ENCODE measurements at regions not wholly inside any gene's neighbourhood (a gene's known extent, or its start where the extent isn't known, plus 50 kb on each side); places are given as distances from the start of the nearest gene placed in this dataset.

DNA sequence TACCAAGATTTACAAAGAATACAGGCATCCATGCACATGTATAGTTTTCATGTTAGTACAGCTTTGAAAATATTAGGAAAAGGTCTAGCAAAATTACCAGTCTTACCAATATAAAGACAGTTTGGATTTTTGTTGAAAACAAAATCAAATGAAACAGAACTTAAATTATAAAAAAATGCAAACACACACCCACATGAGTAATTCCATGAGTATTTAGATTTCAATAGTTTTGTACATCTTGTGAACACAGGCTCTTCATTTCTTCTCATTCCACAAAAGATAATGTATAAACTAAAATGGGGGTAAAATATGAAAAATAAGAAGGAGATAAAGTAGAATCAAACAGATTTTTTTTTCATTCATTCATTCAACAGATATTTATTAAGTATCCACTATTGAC is 682.2 kb upstream of the ANKRD30A start:
- Histone ChIP-seq H2BK15ac (ENCODE audit: low read depth, low read length) (no peak overlapping the region), H2AK5ac (ENCODE audit: low read depth, low read length) (no peak overlapping the region), H3K79me1 (ENCODE audit: low read depth in 1 of 2, low read length in 2 of 2) (no peaks in the 10 kb centered on the region), H3K36me3 (ENCODE audit: control insufficient read depth, insufficient read depth, low read length) (no peaks in the 10 kb centered on the region), H3K4me3 (ENCODE audit: insufficient read depth, low read depth, low read length) (no peak overlapping the region), H2BK20ac (ENCODE audit: low read depth, low read length) (no peak overlapping the region), H2AK9ac (replicated peaks; ENCODE audit: low read depth, low read length, poor library complexity) (no peak overlapping the region), H4K8ac (ENCODE audit: low read depth in 2 of 2, low read length in 2 of 2) (no peak overlapping the region), H3K9ac (ENCODE audit: low read depth, low read length) (no peak overlapping the region), H3K4me1 (ENCODE audit: control insufficient read depth, insufficient read depth, low read length) (0 out of 2 replicates have a peak, but pooled peaks cover 2% of the 10 kb centered on the region), H2BK120ac (ENCODE audit: low read depth, low read length) (no peak overlapping the region), H3K4me2 (ENCODE audit: low read depth, low read length) (no peak overlapping the region), H4K20me1 (ENCODE audit: insufficient read depth, low read length) (no peaks in the 10 kb centered on the region), H4K5ac (ENCODE audit: low read depth, low read length) (no peak overlapping the region), H3K23ac (ENCODE audit: low read depth, low read length) (no peak overlapping the region), H3K18ac (ENCODE audit: low read depth, low read length) (no peak overlapping the region), H3K14ac (replicated peaks; ENCODE audit: low read depth, low read length) (no peak overlapping the region), H3K56ac (ENCODE audit: extremely low read depth, insufficient read depth, low read length) (no peak overlapping the region), H3K9me3 (ENCODE audit: control insufficient read depth, insufficient read depth, low read length) (no peaks in the 10 kb centered on the region), H2BK5ac (ENCODE audit: low read depth, low read length, poor library complexity, severe bottlenecking) (no peak overlapping the region), H3K27ac (ENCODE audit: insufficient read depth, low read length) (no peak overlapping the region), H4K91ac (ENCODE audit: insufficient read depth, low read depth, low read length) (no peak overlapping the region), H3K27me3 (ENCODE audit: control insufficient read depth, insufficient read depth, low read length) (no peaks in the 10 kb centered on the region), H3K9me1 (ENCODE audit: insufficient read depth, low read length) (peaks cover 2% of the 10 kb centered on the region; the same call in 1 of the 2 replicates), H3K4ac (ENCODE audit: low read depth, low read length) (no peak overlapping the region), H2AFZ (replicated peaks; ENCODE audit: low read length, poor library complexity) (no peak overlapping the region)
- CTCF ChIA-PET, result no interaction called here
- ATAC-seq (ENCODE audit: low read depth) (no peak), DNase-seq (no peak)
- no TSS peak for BruUV-seq (replicated peaks)
- no peak for TF ChIP-seq NFE2L2 (IDR thresholded peaks at IDR 0.05; ENCODE audit: low read depth, low read length)
- no peak for TF ChIP-seq CHD1 (IDR thresholded peaks at IDR 0.05; ENCODE audit: low read depth, low read length)
- TF ChIP-seq RFX5 (IDR thresholded peaks at IDR 0.05; ENCODE audit: low read depth, low read length), result no peak
- TF ChIP-seq, protein P1, sequence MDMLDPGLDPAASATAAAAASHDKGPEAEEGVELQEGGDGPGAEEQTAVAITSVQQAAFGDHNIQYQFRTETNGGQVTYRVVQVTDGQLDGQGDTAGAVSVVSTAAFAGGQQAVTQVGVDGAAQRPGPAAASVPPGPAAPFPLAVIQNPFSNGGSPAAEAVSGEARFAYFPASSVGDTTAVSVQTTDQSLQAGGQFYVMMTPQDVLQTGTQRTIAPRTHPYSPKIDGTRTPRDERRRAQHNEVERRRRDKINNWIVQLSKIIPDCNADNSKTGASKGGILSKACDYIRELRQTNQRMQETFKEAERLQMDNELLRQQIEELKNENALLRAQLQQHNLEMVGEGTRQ (IDR thresholded peaks at IDR 0.05; ENCODE audit: low read depth, low read length), result no peak
- TF ChIP-seq, protein P2, sequence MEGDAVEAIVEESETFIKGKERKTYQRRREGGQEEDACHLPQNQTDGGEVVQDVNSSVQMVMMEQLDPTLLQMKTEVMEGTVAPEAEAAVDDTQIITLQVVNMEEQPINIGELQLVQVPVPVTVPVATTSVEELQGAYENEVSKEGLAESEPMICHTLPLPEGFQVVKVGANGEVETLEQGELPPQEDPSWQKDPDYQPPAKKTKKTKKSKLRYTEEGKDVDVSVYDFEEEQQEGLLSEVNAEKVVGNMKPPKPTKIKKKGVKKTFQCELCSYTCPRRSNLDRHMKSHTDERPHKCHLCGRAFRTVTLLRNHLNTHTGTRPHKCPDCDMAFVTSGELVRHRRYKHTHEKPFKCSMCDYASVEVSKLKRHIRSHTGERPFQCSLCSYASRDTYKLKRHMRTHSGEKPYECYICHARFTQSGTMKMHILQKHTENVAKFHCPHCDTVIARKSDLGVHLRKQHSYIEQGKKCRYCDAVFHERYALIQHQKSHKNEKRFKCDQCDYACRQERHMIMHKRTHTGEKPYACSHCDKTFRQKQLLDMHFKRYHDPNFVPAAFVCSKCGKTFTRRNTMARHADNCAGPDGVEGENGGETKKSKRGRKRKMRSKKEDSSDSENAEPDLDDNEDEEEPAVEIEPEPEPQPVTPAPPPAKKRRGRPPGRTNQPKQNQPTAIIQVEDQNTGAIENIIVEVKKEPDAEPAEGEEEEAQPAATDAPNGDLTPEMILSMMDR (conservative IDR thresholded peaks at IDR 0.05; ENCODE audit: low read depth, low read length), result no peak
- TF ChIP-seq, protein P3, sequence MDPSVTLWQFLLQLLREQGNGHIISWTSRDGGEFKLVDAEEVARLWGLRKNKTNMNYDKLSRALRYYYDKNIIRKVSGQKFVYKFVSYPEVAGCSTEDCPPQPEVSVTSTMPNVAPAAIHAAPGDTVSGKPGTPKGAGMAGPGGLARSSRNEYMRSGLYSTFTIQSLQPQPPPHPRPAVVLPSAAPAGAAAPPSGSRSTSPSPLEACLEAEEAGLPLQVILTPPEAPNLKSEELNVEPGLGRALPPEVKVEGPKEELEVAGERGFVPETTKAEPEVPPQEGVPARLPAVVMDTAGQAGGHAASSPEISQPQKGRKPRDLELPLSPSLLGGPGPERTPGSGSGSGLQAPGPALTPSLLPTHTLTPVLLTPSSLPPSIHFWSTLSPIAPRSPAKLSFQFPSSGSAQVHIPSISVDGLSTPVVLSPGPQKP (IDR thresholded peaks at IDR 0.05; ENCODE audit: borderline replicate concordance, low read depth, low read length), result no peak
- TF ChIP-seq CEBPB (IDR thresholded peaks at IDR 0.05; ENCODE audit: low read depth, low read length), result no peak
- no peak for TF ChIP-seq RCOR1 (IDR thresholded peaks at IDR 0.05; ENCODE audit: insufficient replicate concordance, low read length)
- no peak for TF ChIP-seq MAZ (IDR thresholded peaks at IDR 0.05; ENCODE audit: borderline replicate concordance, low read depth, low read length)
- TF ChIP-seq RAD21 (IDR thresholded peaks at IDR 0.05; ENCODE audit: low read length), result no peak
- no peak for TF ChIP-seq MXI1 (IDR thresholded peaks at IDR 0.05; ENCODE audit: borderline replicate concordance, low read depth, low read length)
- dilution Hi-C loops (cut with HindIII; ENCODE audit: low sequenced_read_pairs, unreplicated experiment) (no loop called here), intact Hi-C loops (cut with micrococcal nuclease) (no loop called here), in situ Hi-C loops (cut with MboI; ENCODE audit: low sequenced_read_pairs) (no loop called here)
- POLR2A ChIA-PET (ENCODE audit: unreplicated experiment), result no interaction called here

All from IMR-90 (cell line).